Kidney (tissue), 13 donors: ENCODE measurements at regions not wholly inside any gene's neighbourhood (a gene's known extent, or its start where the extent isn't known, plus 50 kb on each side); places are given as distances from the start of the nearest gene placed in this dataset.

Experiments
- DNase-seq, 5 donors: peaks; one replicate each; pipeline ENCODE4 v3.0.0-alpha.2; 2013 to 2020
- FAIRE-seq: peaks from 2 replicates; lab custom pipeline; 2012; peaks lifted over from hg19 to GRCh38; lab: Jason Lieb, UNC
- H3K27ac ChIP-seq, 2 donors: one replicate each; pipeline ENCODE4 v1.7.0; 2013; ENCODE audit warnings: low read depth in 2 of 2, low read length in 2 of 2, inconsistent platforms in 1 of 2
- H3K27me3 ChIP-seq: one replicate; pipeline ENCODE4 v1.7.1; 2013; ENCODE audit warnings: low read length, inconsistent platforms; ENCODE audit not compliant: control insufficient read depth, insufficient read depth
- H3K36me3 ChIP-seq, 3 donors: one replicate each; pipeline versions ENCODE4 v1.7.0 to v1.7.1; 2013; ENCODE audit warnings: low read length in 3 of 3, control low read depth in 1 of 3, inconsistent platforms in 1 of 3; ENCODE audit not compliant: insufficient read depth in 3 of 3, control insufficient read depth in 2 of 3
- H3K4me1 ChIP-seq, 3 donors: one replicate each; pipeline versions ENCODE4 v1.7.0 to v1.7.1; 2013; ENCODE audit warnings: low read length in 3 of 3, inconsistent platforms in 1 of 3, low read depth in 1 of 3; ENCODE audit not compliant: control insufficient read depth in 2 of 3, insufficient read depth in 2 of 3
- H3K4me3 ChIP-seq, 3 donors: one replicate each; pipeline versions ENCODE4 v1.7.0 to v1.8.1; 2013; ENCODE audit warnings: low read length in 3 of 3, control low read depth in 1 of 3, inconsistent platforms in 1 of 3
- H3K9ac ChIP-seq, 3 donors: one replicate each; pipeline versions ENCODE4 v1.7.0 to v1.7.1; 2013; ENCODE audit warnings: low read length in 3 of 3, control low read depth in 1 of 3, inconsistent platforms in 1 of 3
- H3K9me3 ChIP-seq, 3 donors: one replicate each; pipeline versions ENCODE4 v1.7.0 to v1.7.1; 2013; ENCODE audit warnings: low read length in 3 of 3, control low read depth in 1 of 3, inconsistent platforms in 1 of 3; ENCODE audit not compliant: control insufficient read depth in 2 of 3, insufficient read depth in 1 of 3
- intact Hi-C: fragments of 100-400 bp; cut with DNase I; formaldehyde crosslinking; loops from one replicate; pipeline ENCODE4 v1.11.1; 2022
- TF ChIP-seq, protein P1 (sequence below): IDR thresholded peaks from 3 replicates; pipeline ENCODE4 v1.5.1; 2012; ENCODE audit warnings: mild to moderate bottlenecking, moderate library complexity, borderline replicate concordance; ENCODE audit not compliant: insufficient read depth; ENCODE audit errors: extremely low read depth
- donor health status: control.
- donor health status: control.
- donor health status: control.
- donor health status: control.
- donor health status: control.
- donor health status: DM: yes; HTN: yes; CAD: no.
- donor health status: Normal renal cell carcinoma (clear cell type).

DNA sequence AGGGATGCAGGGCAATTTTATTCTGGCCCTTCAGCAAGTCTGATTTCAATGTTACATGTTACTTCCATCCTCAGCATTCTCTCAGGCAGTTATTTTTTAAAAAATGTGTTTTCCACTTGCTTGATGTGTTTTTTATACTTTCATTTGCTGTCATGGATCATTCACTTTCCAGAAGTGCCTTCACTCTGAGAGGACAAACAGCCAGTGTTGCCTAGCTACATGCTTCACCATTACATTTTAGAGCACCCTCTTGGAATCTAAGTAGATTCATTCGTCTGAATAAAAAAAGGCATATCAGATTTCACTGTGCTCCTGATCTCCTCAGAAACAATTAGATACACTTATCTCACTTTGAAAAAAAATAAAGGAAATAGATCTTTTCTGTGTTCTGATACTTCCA is 93.6 kb upstream of the POU1F1 start:
- Histone ChIP-seq H3K27ac (no peak overlapping the region), H3K36me3 (no peaks in the 10 kb centered on the region), H3K9ac (no peak overlapping the region), H3K4me3 (no peak overlapping the region), H3K27me3 (no peaks in the 10 kb centered on the region), H3K9me3 (no peaks in the 10 kb centered on the region), H3K4me1 (no peaks in the 10 kb centered on the region)
- DNase-seq (peak in 3 of 5 donors; percentile 41 to 81 (median 63)), FAIRE-seq (no peak)
- TF ChIP-seq, protein P1, sequence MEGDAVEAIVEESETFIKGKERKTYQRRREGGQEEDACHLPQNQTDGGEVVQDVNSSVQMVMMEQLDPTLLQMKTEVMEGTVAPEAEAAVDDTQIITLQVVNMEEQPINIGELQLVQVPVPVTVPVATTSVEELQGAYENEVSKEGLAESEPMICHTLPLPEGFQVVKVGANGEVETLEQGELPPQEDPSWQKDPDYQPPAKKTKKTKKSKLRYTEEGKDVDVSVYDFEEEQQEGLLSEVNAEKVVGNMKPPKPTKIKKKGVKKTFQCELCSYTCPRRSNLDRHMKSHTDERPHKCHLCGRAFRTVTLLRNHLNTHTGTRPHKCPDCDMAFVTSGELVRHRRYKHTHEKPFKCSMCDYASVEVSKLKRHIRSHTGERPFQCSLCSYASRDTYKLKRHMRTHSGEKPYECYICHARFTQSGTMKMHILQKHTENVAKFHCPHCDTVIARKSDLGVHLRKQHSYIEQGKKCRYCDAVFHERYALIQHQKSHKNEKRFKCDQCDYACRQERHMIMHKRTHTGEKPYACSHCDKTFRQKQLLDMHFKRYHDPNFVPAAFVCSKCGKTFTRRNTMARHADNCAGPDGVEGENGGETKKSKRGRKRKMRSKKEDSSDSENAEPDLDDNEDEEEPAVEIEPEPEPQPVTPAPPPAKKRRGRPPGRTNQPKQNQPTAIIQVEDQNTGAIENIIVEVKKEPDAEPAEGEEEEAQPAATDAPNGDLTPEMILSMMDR, result no peak
- intact Hi-C loops, result no loop called here

DNA sequence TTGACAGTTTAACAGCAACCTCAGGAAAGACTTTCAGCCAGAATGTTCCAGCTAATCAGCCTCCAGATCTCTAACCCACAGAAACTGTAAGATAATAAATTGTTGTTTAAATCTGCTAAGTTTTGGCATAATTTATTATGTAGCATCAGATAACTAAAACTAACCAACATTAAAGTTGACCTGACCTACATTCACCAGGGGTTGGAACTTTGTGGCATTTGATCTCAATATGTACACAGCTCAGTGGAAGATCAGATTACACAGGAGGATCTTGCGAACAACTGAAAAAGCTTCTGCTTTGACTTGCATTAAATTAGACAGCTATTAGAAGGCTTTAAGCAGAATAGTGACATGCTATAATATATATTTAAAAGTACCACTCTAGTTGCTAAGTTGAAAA is 91.4 kb upstream of the POU1F1 start:
- no peaks in the 10 kb centered on the region for H3K27me3 ChIP-seq
- FAIRE-seq (no peak), DNase-seq (peak in 2 of 5 donors; percentile 65 to 78)
- H3K36me3 ChIP-seq, result no peaks in the 10 kb centered on the region
- H3K9ac ChIP-seq, result no peak overlapping the region
- intact Hi-C loops, result no loop called here
- no peak overlapping the region for H3K4me3 ChIP-seq
- H3K27ac ChIP-seq, result no peak overlapping the region
- H3K4me1 ChIP-seq, result no peaks in the 10 kb centered on the region
- TF ChIP-seq, protein P1, result no peak
- H3K9me3 ChIP-seq, result no peaks in the 10 kb centered on the region

DNA sequence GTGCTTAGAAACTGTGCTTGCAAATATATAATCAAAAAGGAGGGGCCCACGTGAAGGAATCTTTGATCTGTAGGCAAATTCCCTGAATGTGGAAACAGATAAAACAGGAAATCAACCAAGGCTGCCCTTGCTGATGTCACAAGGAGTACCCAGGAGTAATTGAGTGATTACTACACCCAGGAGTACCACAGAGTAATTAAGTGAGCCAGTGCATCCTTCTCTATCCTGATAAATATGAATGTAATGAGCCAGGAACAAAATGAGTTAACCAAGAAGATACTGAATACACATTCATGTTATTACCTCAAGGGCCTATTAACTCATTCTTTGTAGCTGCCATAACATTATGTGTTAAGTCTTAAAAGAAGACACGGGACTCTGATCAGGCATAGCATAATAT is 87.3 kb upstream of the POU1F1 start:
- Histone ChIP-seq H3K4me1 (no peaks in the 10 kb centered on the region), H3K27me3 (no peaks in the 10 kb centered on the region), H3K36me3 (no peaks in the 10 kb centered on the region), H3K9me3 (no peaks in the 10 kb centered on the region), H3K4me3 (no peak overlapping the region), H3K9ac (no peak overlapping the region), H3K27ac (no peak overlapping the region)
- no peak for DNase-seq
- TF ChIP-seq, protein P1, result no peak
- intact Hi-C loops, result no loop called here
- no peak for FAIRE-seq

DNA sequence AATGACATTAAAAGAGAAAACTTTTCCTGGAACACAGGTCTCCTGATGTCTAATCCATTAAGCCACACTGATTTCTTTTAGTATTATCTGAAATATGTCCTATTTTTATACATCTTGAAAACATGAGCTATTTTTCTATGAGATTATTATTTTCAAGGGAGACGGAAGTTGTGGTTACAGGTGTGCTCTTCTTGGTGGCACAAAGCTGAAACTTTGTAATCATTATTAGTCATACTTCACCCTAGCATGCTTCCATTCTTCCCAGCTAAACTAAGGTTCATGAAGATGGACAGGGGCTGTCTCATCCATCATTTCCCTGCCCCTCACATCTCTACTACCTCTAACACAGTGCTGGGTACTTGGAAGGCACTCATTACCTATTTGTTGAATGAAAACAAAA is 85.6 kb upstream of the POU1F1 start:
- Histone ChIP-seq H3K9ac (no peak overlapping the region), H3K4me1 (no peaks in the 10 kb centered on the region), H3K4me3 (no peak overlapping the region), H3K9me3 (no peaks in the 10 kb centered on the region), H3K27me3 (no peaks in the 10 kb centered on the region), H3K27ac (no peak overlapping the region), H3K36me3 (no peaks in the 10 kb centered on the region)
- DNase-seq, result no peak
- TF ChIP-seq, protein P1, result no peak
- no peak for FAIRE-seq
- intact Hi-C loops, result no loop called here
